Cardiac fibroblast (primary cell): ENCODE measurements at regions not wholly inside any gene's neighbourhood (a gene's known extent, or its start where the extent isn't known, plus 50 kb on each side); places are given as distances from the start of the nearest gene placed in this dataset.

Source experiments
- DNase-seq, 2 donors: peaks; one replicate each; pipeline versions ENCODE4 v3.0.0 to v3.0.0-alpha.2; 2010; ENCODE audit warnings: low read depth in 2 of 2
- H3K4me3 ChIP-seq, 2 donors: replicated peaks in 1 of 2; 1 replicate in 1 of 2; 2 replicates in 1 of 2; pipeline ENCODE4 v1.5.1; 2011; ENCODE audit warnings: low read depth in 2 of 2, low read length in 2 of 2, mild to moderate bottlenecking in 2 of 2, moderate library complexity in 1 of 2
- TF ChIP-seq, protein P1 (sequence below): IDR thresholded peaks from one replicate; pipeline ENCODE4 v1.5.1; 2011; ENCODE audit warnings: low read depth, mild to moderate bottlenecking, low read length, inconsistent platforms

GRCh38 chr3:82954486-82954885 lies 1193.0 kb upstream of the GBE1 start:
- DNase-seq = no peak
- H3K4me3 ChIP-seq = no peak overlapping the region
- TF ChIP-seq, protein P1, sequence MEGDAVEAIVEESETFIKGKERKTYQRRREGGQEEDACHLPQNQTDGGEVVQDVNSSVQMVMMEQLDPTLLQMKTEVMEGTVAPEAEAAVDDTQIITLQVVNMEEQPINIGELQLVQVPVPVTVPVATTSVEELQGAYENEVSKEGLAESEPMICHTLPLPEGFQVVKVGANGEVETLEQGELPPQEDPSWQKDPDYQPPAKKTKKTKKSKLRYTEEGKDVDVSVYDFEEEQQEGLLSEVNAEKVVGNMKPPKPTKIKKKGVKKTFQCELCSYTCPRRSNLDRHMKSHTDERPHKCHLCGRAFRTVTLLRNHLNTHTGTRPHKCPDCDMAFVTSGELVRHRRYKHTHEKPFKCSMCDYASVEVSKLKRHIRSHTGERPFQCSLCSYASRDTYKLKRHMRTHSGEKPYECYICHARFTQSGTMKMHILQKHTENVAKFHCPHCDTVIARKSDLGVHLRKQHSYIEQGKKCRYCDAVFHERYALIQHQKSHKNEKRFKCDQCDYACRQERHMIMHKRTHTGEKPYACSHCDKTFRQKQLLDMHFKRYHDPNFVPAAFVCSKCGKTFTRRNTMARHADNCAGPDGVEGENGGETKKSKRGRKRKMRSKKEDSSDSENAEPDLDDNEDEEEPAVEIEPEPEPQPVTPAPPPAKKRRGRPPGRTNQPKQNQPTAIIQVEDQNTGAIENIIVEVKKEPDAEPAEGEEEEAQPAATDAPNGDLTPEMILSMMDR = no peak

GRCh38 chr3:82942041-82942440 lies 1180.6 kb upstream of the GBE1 start:
- DNase-seq = no peak
- TF ChIP-seq, protein P1 = no peak

DNA sequence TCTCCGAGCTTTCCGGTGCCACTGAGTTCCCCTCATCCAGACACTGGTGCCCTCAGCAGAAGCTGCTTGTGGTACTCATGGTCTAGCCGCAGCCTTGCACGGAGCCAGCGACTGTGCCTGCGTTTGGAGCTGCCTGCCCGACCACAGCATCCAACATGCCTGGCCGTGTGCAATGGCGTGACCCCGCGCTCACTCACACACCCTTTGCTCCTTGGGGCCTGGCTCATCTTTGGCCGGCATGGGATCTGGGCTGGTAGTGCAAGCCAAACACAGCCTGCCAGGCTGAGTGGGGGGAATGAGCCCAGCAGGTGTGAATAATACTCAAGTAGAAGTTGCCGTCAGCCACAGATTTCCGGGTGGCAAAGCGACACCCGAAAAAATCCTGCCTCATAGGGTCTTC lies 1178.7 kb upstream of the GBE1 start:
- DNase-seq = no peak
- TF ChIP-seq, protein P1 = no peak
- no peak overlapping the region for H3K4me3 ChIP-seq

More at GRCh38 chr3:82942041-82942440, 1180.6 kb upstream of the GBE1 start:
- H3K4me3 ChIP-seq = no peak overlapping the region

DNA sequence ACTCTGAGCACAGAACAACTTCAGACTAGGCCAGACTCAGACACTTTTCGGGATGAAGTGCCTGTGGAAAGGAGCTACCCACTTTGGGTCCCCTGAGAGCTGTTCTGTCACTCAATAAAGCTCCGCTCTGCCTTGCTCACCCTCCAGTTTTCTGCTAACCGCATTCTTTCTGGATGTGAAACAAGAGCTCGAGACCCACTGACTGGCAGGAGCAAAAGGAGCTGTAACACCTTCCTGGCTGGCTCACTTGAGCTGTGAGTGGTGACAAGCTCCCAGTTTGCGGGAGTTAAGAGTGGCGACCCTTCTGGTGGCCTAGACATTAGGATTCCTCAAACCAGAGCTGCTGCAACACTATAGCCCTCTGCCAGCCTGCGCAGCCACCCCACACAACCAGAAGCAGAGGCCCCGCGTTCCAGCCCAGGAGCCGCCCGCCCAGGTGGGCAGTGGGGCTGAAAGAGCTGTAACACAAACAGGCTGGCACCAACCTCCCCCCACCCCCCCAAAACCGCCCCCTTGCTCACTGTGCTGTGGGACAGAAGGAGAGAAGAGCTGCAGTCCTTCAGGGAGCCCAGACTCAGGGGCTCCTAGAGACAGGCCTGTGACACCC lies 1178.1 kb upstream of the GBE1 start:
- no peak for DNase-seq
- TF ChIP-seq, protein P1 = no peak
- H3K4me3 ChIP-seq = no peak overlapping the region

DNA sequence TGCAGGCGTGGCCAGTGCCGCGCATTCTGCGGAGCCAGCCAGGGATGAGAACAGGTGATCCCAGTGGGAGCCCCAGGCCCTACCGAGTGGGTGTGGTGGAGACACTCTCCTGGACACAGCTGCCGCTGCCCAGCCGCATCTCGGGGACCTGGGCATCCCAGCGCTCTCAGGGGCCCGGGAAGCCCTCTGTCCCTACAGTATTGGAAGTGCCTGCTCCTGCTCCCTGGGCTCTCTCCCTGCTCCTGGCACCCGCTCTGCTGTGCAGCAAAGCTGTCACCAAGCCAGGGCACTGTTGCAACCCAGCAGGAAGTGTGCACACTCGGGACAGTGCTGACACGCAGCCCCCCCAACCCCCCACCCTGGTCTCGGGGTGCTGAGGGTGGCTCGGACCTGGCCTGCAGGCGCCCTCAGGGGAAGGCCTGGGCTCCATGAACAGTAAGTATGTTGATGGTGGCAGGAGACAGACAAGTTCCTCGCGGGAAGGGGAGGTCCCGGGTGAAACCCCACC lies 1177.4 kb upstream of the GBE1 start:
- DNase-seq = no peak
- no peak overlapping the region for H3K4me3 ChIP-seq
- TF ChIP-seq, protein P1 = no peak

DNA sequence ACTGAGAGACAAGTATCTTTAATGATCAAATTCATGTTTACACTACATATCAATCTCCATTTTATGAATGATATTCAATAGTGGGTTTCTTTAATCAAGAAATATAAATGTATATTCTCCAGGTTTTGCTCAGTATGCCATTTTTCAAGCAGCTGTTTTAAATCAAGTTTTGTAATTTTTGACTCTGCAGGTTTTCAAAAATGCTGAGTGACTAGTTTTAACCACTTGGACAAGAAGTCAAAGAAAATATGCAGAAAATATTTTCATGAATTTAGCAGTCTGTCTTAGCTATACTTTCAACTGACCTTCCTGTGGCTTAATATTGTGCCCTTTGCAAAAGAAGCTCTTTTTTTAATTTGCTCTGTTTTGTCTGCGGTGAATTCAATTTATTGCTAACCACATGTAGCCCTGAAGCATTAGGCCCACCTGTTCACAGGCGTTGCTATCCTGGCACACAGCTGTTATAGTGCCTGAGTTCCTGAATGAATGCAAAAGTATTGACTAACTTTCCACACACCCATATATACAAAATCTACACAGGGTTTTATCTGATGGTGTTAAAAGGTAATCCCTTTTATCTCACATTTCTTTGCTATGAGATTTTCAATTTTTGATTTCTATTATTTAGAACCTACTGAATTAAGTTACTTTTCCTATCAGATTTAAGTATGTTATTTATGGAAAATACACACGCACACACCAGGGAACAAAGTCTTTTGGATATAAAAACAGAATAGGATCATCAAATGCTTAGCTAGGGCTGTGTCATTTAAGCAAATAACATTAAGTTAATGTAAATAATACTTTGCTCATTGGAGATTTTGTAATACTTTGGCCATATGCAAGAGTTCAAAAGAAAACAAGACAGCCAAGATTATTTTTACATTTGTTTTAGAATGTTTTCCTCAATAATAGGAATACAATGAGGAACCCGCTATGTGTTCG lies 1166.1 kb upstream of the GBE1 start:
- DNase-seq = no peak
- TF ChIP-seq, protein P1 = no peak
- H3K4me3 ChIP-seq = no peak overlapping the region
